Progenitor cell of endocrine pancreas (in vitro differentiated cells): ENCODE measurements at regions not wholly inside any gene's neighbourhood (a gene's known extent, or its start where the extent isn't known, plus 50 kb on each side); places are given as distances from the start of the nearest gene placed in this dataset.

Experiments used
- DNase-seq: peaks from one replicate; pipeline ENCODE4 v3.0.0; 2021; ENCODE audit warnings: low spot score; ENCODE audit not compliant: unreplicated experiment
- H3K27ac Mint-ChIP-seq: 2 replicates; pipeline ENCODE4 v1.8.0; 2021; ENCODE audit warnings: mild to moderate bottlenecking, moderate library complexity, mixed read lengths
- H3K27me3 Mint-ChIP-seq: 2 replicates; pipeline ENCODE4 v1.8.0; 2021; ENCODE audit warnings: mixed read lengths
- H3K36me3 Mint-ChIP-seq: 2 replicates; pipeline ENCODE4 v1.8.0; 2022; ENCODE audit warnings: mixed read lengths; ENCODE audit not compliant: insufficient read depth
- H3K4me1 Mint-ChIP-seq: 2 replicates; pipeline ENCODE4 v1.8.0; 2021; ENCODE audit warnings: low read depth, mixed read lengths
- H3K4me3 Mint-ChIP-seq: 2 replicates; pipeline ENCODE4 v1.8.0; 2021; ENCODE audit warnings: low read depth, mild to moderate bottlenecking, moderate library complexity, mixed read lengths
- H3K9me3 Mint-ChIP-seq: 2 replicates; pipeline ENCODE4 v1.8.0; 2021; ENCODE audit warnings: low read depth, mixed read lengths
- TF ChIP-seq, protein P1 (sequence below): fragments of 200-600 bp; sonication (generic); IDR thresholded peaks from one replicate; pipeline ENCODE4 v1.5.0; 2021; ENCODE audit warnings: antibody characterized with exemption, mild to moderate bottlenecking; ENCODE audit not compliant: unreplicated experiment

DNA sequence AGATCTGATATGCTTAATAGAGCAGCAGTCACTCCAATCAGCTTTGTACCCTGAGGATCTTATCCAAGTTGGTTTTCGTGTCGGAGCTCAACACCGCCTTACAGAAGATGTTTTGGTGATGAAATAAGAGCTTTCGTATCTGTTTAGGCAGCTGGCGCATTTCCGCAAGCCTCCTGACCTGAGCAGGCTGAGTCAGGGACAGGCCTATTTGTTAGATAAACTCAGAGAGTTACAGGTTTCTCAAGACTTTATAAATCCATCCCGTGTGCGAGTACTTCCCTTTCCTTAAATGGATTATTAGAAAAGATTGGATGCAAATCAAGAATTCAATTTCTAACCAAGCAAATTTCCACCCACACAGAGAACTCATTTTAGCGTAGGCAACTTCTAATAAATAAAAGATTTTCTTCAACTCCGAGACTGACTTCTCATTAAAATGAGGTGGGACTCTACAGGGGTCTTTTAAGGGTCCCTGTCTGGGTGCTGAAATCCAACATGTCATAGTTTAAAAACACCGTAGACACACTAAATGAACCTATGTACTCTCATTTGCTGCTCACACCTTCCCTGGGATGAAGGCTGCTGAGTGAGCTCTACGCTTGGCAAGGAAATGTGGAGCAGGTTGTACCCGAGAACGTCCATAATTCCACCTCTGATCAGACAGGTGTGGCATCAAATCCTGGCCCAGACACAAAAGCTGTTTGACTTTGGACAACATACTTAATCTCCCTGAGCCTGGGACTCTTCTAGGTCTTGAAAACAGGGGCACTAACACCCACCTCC is 106.9 kb upstream of the F3 start:
- peaks cover 1% of the 10 kb centered on the region for H3K36me3 Mint-ChIP-seq
- H3K9me3 Mint-ChIP-seq = no peaks in the 10 kb centered on the region
- no peak overlapping the region for H3K4me3 Mint-ChIP-seq
- no peaks in the 10 kb centered on the region for H3K27me3 Mint-ChIP-seq
- peak overlapping the region; percentile 30 for H3K27ac Mint-ChIP-seq
- TF ChIP-seq, protein P1, sequence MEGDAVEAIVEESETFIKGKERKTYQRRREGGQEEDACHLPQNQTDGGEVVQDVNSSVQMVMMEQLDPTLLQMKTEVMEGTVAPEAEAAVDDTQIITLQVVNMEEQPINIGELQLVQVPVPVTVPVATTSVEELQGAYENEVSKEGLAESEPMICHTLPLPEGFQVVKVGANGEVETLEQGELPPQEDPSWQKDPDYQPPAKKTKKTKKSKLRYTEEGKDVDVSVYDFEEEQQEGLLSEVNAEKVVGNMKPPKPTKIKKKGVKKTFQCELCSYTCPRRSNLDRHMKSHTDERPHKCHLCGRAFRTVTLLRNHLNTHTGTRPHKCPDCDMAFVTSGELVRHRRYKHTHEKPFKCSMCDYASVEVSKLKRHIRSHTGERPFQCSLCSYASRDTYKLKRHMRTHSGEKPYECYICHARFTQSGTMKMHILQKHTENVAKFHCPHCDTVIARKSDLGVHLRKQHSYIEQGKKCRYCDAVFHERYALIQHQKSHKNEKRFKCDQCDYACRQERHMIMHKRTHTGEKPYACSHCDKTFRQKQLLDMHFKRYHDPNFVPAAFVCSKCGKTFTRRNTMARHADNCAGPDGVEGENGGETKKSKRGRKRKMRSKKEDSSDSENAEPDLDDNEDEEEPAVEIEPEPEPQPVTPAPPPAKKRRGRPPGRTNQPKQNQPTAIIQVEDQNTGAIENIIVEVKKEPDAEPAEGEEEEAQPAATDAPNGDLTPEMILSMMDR = no peak
- peaks cover 5% of the 10 kb centered on the region for H3K4me1 Mint-ChIP-seq
- no peak for DNase-seq

DNA sequence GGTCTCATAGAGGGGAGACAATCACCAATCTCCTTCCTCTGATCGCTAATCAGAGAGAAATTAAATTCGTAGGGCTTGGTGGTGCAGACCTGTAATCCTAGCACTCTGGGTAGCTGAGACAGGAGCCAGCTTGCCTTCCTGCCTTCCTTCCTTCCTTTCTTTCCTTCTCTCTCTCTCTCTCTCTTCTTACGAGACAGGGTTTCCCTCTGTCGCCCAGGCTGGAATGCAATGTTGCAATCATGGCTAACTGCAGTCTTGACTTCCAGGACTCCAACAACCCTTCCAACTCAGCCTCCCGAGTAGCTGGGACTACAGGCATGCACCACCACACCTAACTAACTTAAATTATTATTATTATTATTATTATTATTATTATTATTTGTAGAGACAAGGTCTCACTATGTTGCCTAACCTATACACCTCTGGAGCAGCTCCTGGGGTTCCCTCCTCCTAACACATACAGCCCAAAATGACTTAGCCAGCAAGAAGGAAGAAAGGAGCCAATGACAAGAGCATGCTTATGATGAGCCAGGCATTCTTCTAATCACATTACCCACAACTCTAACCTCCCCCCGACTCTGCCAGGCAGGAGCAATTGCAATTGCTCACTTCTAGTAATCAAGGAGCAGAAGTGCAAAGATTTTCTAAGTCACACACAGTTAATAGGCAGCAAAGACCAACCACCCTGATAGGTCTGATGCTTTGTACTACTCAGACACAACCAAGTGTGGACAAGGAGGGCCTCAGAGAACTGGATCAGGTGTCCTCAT is 105.4 kb upstream of the F3 start:
- DNase-seq = no peak
- no peaks in the 10 kb centered on the region for H3K27me3 Mint-ChIP-seq
- no peaks in the 10 kb centered on the region for H3K36me3 Mint-ChIP-seq
- no peak overlapping the region for H3K4me3 Mint-ChIP-seq
- peaks cover 3% of the 10 kb centered on the region for H3K4me1 Mint-ChIP-seq
- no peak overlapping the region for H3K27ac Mint-ChIP-seq
- TF ChIP-seq, protein P1 = no peak
- H3K9me3 Mint-ChIP-seq = no peaks in the 10 kb centered on the region

DNA sequence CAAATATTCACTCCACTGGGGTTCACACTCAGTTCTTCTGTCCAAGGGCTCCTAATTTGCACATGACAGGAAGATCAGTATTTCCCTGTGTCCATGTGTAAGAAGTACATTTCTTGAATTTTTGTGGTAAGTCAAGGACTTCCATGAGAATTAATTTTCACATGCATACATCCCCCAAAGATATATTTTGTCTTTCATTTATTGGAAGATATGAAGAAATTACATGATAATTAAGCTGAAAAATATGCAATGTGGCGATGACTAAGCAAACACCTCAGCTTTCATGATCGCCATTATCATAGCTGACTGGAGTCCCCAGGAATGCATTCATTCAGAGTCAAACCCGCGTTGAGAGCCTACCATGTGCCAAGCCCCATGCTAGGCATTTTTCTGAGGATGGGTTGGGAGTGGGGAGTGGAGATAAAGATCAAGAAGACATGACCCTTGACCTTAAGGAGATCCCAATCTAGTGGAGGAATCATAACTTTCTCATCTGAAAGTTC is 104.6 kb upstream of the F3 start:
- H3K27ac Mint-ChIP-seq = no peak overlapping the region
- no peak for DNase-seq
- H3K27me3 Mint-ChIP-seq = no peaks in the 10 kb centered on the region
- no peaks in the 10 kb centered on the region for H3K9me3 Mint-ChIP-seq
- no peak overlapping the region for H3K4me3 Mint-ChIP-seq
- TF ChIP-seq, protein P1 = no peak
- peaks cover 3% of the 10 kb centered on the region for H3K4me1 Mint-ChIP-seq
- H3K36me3 Mint-ChIP-seq = no peaks in the 10 kb centered on the region

DNA sequence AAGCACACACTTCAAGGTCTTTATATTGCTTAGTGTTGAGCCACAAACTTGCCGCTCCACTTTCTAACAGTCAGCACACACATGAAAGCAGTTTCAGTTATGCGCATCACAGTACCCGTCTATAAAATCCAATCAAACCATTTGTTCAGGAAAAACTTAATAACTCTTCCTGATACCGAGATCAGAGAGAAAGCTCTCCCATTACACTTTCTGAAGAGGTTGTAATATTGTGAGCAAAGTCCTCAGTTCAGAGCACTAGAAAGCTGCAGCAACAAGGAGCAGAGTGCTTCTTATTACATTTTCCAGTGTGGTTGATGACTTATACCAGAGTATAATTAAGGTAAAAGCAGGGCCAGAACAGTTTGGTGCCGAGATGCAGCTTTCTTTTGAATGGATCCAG is 102.8 kb upstream of the F3 start:
- TF ChIP-seq, protein P1 = no peak
- no peak overlapping the region for H3K27ac Mint-ChIP-seq

DNA sequence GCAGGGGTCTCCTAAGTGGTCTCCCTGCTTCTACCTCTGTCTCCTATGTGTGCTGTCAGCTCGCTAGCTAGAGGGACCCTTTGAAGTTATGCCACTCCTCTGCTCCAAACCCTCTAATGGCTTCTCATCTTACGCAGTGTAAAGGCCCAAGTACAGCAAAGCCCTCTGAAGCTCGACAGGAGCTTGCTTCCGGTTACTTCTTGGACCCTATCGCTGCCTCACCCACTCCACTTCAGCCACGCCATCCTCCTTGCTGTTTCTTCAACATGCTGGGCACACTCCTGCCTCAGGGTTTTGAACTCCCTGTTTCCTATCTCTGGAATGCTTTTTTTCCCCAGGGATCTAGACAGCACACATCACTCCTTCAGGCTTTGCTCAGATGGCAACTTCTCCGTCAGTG is 102.3 kb upstream of the F3 start:
- Mint-ChIP-seq H3K36me3 (peaks cover 13% of the 10 kb centered on the region), H3K4me1 (peaks cover 3% of the 10 kb centered on the region), H3K27me3 (no peaks in the 10 kb centered on the region), H3K4me3 (no peak overlapping the region), H3K9me3 (peaks cover 12% of the 10 kb centered on the region), H3K27ac (no peak overlapping the region)
- no peak for DNase-seq
- TF ChIP-seq, protein P1 = no peak

More for the DNA sequence above, 102.8 kb upstream of the F3 start:
- Mint-ChIP-seq H3K36me3 (peaks cover 10% of the 10 kb centered on the region), H3K4me3 (no peak overlapping the region), H3K27me3 (no peaks in the 10 kb centered on the region), H3K9me3 (peaks cover 11% of the 10 kb centered on the region), H3K4me1 (peaks cover 3% of the 10 kb centered on the region)
- no peak for DNase-seq
